K562 (cell line): ENCODE measurements at regions not wholly inside any gene's neighbourhood (a gene's known extent, or its start where the extent isn't known, plus 50 kb on each side); places are given as distances from the start of the nearest gene placed in this dataset.
A peak's percentile ranks its signal among the peaks of the same experiment; 100 is the strongest.

ENCODE experiments used
- HDAC2 ChIP-seq: fragments of 450-650 bp; IDR thresholded peaks from 2 replicates; pipeline ENCODE4 v1.6.1; 2016; ENCODE audit warnings: mild to moderate bottlenecking
- NR2C1 ChIP-seq, 2 experiments: fragments of 450-650 bp; IDR thresholded peaks; 2 replicates each; pipeline ENCODE4 v1.6.1; 2017; ENCODE audit warnings: mild to moderate bottlenecking in 2 of 2, antibody characterized with exemption in 1 of 2, inconsistent platforms in 1 of 2, missing compliant biosample characterization in 1 of 2, missing genetic modification characterization in 1 of 2
- PTTG1 ChIP-seq: fragments of 450-650 bp; IDR thresholded peaks from 2 replicates; pipeline ENCODE4 v1.6.1; 2016; ENCODE audit warnings: low read depth, mild to moderate bottlenecking, missing genetic modification characterization, missing compliant biosample characterization
- RBM25 ChIP-seq: fragments of 200-400 bp; formaldehyde crosslinking; IDR thresholded peaks from 2 replicates; pipeline ENCODE4 v1.6.1; 2018; ENCODE audit warnings: low read length, low read depth, moderate library complexity; ENCODE audit not compliant: severe bottlenecking
- SMAD3 ChIP-seq: fragments of 450-650 bp; formaldehyde crosslinking; conservative IDR thresholded peaks from 2 replicates; pipeline ENCODE4 v1.4.0; 2020; ENCODE audit warnings: mild to moderate bottlenecking
- TCF3 ChIP-seq: sonication (generic); formaldehyde crosslinking; IDR thresholded peaks from 2 replicates; pipeline ENCODE4 v1.4.0; 2020; ENCODE audit warnings: mild to moderate bottlenecking, missing genetic modification reagents
- XRCC4 ChIP-seq: IDR thresholded peaks from one replicate; pipeline ENCODE4 v1.6.1; 2011; ENCODE audit not compliant: insufficient read depth, insufficient read length; ENCODE audit errors: extremely low read depth
- ZC3H8 ChIP-seq: fragments of 450-650 bp; IDR thresholded peaks from 2 replicates; pipeline ENCODE4 v1.6.1; 2017
- ZSCAN32 ChIP-seq: fragments of 450-650 bp; formaldehyde crosslinking; IDR thresholded peaks from 2 replicates; pipeline ENCODE4 v1.4.0; 2020; ENCODE audit warnings: mild to moderate bottlenecking, moderate library complexity
- TF ChIP-seq, protein P1 (sequence below): fragments of 200-800 bp; sonication (Bioruptor generic); IDR thresholded peaks from 2 replicates; pipeline ENCODE4 v1.6.1; 2017; ENCODE audit warnings: missing genetic modification characterization, missing compliant biosample characterization
- TF ChIP-seq, protein P2 (sequence below), 3 experiments: fragments of 200-800 bp in 1 of 3; sonication (Bioruptor generic) in 1 of 3; sonication (generic) in 1 of 3; formaldehyde crosslinking in 1 of 3; IDR thresholded peaks; 2 replicates each; pipeline versions ENCODE4 v1.6.1 to v1.8.0; 2016 to 2022; ENCODE audit warnings: mild to moderate bottlenecking in 2 of 3, missing compliant biosample characterization in 2 of 3, missing genetic modification characterization in 2 of 3, missing genetic modification reagents in 1 of 3
- TF ChIP-seq, protein P3 (sequence below), 3 experiments: fragments of 200-800 bp in 1 of 3; fragments of 250-450 bp in 1 of 3; fragments of 450-650 bp in 1 of 3; sonication (Bioruptor Pico) in 1 of 3; sonication (Bioruptor generic) in 1 of 3; formaldehyde crosslinking in 1 of 3; IDR thresholded peaks; 2 replicates each; pipeline versions ENCODE4 v1.6.1 to v1.8.0; 2016 to 2022; ENCODE audit warnings: mild to moderate bottlenecking in 2 of 3, missing genetic modification characterization in 2 of 3, missing compliant biosample characterization in 1 of 3, moderate library complexity in 1 of 3
- TF ChIP-seq, protein P4 (sequence below): fragments of 450-650 bp; IDR thresholded peaks from 2 replicates; pipeline ENCODE4 v1.6.1; 2017; ENCODE audit warnings: mild to moderate bottlenecking, moderate library complexity

DNA sequence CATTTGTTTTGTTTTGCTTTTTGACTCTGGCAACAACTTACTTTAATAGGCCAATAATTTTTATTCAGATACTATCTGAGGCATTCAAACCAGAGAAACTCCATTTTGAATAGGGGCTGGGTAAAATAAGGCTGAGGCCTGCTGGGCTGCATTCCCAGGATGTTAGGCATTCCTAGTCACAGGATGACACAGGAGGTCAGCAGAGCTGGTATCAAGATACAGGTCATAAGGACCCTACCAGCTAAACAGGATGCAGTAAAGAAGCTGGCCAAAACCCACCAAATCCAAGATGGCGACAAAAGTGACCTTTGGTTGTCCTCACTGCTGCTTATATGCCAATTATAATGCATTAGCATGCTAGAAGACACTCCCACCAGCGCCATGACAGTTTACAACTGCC lies 102.2 kb upstream of the XPO1 start (continued):
- TF ChIP-seq, protein P1, sequence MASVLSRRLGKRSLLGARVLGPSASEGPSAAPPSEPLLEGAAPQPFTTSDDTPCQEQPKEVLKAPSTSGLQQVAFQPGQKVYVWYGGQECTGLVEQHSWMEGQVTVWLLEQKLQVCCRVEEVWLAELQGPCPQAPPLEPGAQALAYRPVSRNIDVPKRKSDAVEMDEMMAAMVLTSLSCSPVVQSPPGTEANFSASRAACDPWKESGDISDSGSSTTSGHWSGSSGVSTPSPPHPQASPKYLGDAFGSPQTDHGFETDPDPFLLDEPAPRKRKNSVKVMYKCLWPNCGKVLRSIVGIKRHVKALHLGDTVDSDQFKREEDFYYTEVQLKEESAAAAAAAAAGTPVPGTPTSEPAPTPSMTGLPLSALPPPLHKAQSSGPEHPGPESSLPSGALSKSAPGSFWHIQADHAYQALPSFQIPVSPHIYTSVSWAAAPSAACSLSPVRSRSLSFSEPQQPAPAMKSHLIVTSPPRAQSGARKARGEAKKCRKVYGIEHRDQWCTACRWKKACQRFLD (CRISPR knock-in tag), result peak; percentile 60; the same call in 1 of the 2 replicates
- TF ChIP-seq NR2C1 (IDR thresholded peaks at IDR 0.05) (no peak), NR2C1 (tag; IDR thresholded peaks at IDR 0.05) (peak; percentile 61; the same call in 1 of the 2 replicates), TCF3 (CRISPR knock-in tag) (no peak), ZC3H8 (no peak), XRCC4 (no peak), RBM25 (no peak), PTTG1 (tag) (no peak), SMAD3 (CRISPR knock-in tag) (no peak), HDAC2 (no peak), ZSCAN32 (CRISPR knock-in tag) (no peak)
- TF ChIP-seq, protein P2, sequence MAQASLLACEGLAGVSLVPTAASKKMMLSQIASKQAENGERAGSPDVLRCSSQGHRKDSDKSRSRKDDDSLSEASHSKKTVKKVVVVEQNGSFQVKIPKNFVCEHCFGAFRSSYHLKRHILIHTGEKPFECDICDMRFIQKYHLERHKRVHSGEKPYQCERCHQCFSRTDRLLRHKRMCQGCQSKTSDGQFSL (CRISPR knock-in tag; IDR thresholded peaks at IDR 0.05), result no peak
- TF ChIP-seq, protein P2 (tag; IDR thresholded peaks at IDR 0.05), result peak in 1 of 2 experiments; percentile 87; a peak in 2 of 4 replicates
- TF ChIP-seq, protein P3, sequence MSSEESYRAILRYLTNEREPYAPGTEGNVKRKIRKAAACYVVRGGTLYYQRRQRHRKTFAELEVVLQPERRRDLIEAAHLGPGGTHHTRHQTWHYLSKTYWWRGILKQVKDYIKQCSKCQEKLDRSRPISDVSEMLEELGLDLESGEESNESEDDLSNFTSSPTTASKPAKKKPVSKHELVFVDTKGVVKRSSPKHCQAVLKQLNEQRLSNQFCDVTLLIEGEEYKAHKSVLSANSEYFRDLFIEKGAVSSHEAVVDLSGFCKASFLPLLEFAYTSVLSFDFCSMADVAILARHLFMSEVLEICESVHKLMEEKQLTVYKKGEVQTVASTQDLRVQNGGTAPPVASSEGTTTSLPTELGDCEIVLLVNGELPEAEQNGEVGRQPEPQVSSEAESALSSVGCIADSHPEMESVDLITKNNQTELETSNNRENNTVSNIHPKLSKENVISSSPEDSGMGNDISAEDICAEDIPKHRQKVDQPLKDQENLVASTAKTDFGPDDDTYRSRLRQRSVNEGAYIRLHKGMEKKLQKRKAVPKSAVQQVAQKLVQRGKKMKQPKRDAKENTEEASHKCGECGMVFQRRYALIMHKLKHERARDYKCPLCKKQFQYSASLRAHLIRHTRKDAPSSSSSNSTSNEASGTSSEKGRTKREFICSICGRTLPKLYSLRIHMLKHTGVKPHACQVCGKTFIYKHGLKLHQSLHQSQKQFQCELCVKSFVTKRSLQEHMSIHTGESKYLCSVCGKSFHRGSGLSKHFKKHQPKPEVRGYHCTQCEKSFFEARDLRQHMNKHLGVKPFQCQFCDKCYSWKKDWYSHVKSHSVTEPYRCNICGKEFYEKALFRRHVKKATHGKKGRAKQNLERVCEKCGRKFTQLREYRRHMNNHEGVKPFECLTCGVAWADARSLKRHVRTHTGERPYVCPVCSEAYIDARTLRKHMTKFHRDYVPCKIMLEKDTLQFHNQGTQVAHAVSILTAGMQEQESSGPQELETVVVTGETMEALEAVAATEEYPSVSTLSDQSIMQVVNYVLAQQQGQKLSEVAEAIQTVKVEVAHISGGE (CRISPR knock-in tag; IDR thresholded peaks at IDR 0.05), result 0 out of 6 replicates have a peak, but pooled peaks of 1 of the 3 experiments have one; percentile 20
- TF ChIP-seq, protein P4, sequence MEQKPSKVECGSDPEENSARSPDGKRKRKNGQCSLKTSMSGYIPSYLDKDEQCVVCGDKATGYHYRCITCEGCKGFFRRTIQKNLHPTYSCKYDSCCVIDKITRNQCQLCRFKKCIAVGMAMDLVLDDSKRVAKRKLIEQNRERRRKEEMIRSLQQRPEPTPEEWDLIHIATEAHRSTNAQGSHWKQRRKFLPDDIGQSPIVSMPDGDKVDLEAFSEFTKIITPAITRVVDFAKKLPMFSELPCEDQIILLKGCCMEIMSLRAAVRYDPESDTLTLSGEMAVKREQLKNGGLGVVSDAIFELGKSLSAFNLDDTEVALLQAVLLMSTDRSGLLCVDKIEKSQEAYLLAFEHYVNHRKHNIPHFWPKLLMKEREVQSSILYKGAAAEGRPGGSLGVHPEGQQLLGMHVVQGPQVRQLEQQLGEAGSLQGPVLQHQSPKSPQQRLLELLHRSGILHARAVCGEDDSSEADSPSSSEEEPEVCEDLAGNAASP, result no peak
